ENCODE measurements at regions not wholly inside any gene's neighbourhood (a gene's known extent, or its start where the extent isn't known, plus 50 kb on each side); places are given as distances from the start of the nearest gene placed in this dataset.

- no peak for DNase-seq
Measured at GRCh38 chr5:125149527-125149926, 403.1 kb upstream of the ZNF608 start.

GRCh38 chr5:125150041-125150669 is 403.7 kb upstream of the ZNF608 start:
- no peak for DNase-seq

- no peak for DNase-seq
Measured at GRCh38 chr5:125151150-125151900, 404.9 kb upstream of the ZNF608 start.

GRCh38 chr5:125152044-125152443 is 405.6 kb upstream of the ZNF608 start:
- no peak for DNase-seq

- DNase-seq: no peak
Measured at GRCh38 chr5:125152461-125153189, 406.2 kb upstream of the ZNF608 start.

GRCh38 chr5:125153231-125153630 is 406.8 kb upstream of the ZNF608 start:
- DNase-seq: no peak

GRCh38 chr5:125154301-125155110 is 408.1 kb upstream of the ZNF608 start:
- no peak for DNase-seq

GRCh38 chr5:125160787-125161502 is 414.5 kb upstream of the ZNF608 start:
- no peak for DNase-seq

- no peak for DNase-seq
Measured at GRCh38 chr5:125162714-125163113, 416.3 kb upstream of the ZNF608 start.

- DNase-seq: no peak
Measured at GRCh38 chr5:125169396-125169795, 423.0 kb upstream of the ZNF608 start.

- no peak for DNase-seq
Measured at GRCh38 chr5:125171641-125172040, 425.2 kb upstream of the ZNF608 start.

- DNase-seq: no peak
Measured at GRCh38 chr5:125175348-125176004, 429.0 kb upstream of the ZNF608 start.

GRCh38 chr5:125176005-125176390 is 429.6 kb upstream of the ZNF608 start:
- no peak for DNase-seq

- no peak for DNase-seq
Measured at GRCh38 chr5:125177340-125177739, 430.9 kb upstream of the ZNF608 start.

GRCh38 chr5:125179612-125180011 is 433.2 kb upstream of the ZNF608 start:
- no peak for DNase-seq

- DNase-seq: no peak
Measured at GRCh38 chr5:125180231-125180829, 433.9 kb upstream of the ZNF608 start.

- DNase-seq: no peak
Measured at GRCh38 chr5:125181159-125181558, 434.7 kb upstream of the ZNF608 start.

GRCh38 chr5:125181955-125182354 is 435.5 kb upstream of the ZNF608 start:
- DNase-seq: no peak

- no peak for DNase-seq
Measured at GRCh38 chr5:125185740-125186139, 439.3 kb upstream of the ZNF608 start.

- DNase-seq: no peak
Measured at GRCh38 chr5:125186911-125187375, 440.5 kb upstream of the ZNF608 start.

GRCh38 chr5:125189531-125189941 is 443.1 kb upstream of the ZNF608 start:
- DNase-seq: no peak
